IMR-90 (cell line): ENCODE measurements at regions not wholly inside any gene's neighbourhood (a gene's known extent, or its start where the extent isn't known, plus 50 kb on each side); places are given as distances from the start of the nearest gene placed in this dataset.

Source experiments
- ATAC-seq: fragments of 200-7000 bp; cut with Tn5 transposase; 2 replicates; pipeline ENCODE4 v1.9.1; 2020; ENCODE audit warnings: low read depth, mild to moderate bottlenecking, moderate library complexity
- BruUV-seq: library from RNA; stranded (reverse); fragments of 400-500 nt; replicated peaks from 2 replicates; lab custom pipeline; 2021; lab: Mats Ljungman, UMichigan
- CTCF ChIA-PET: fragments of 300-600 bp; formaldehyde crosslinking; extraction: SDS; loops from one replicate; lab custom pipeline; 2021; ENCODE audit warnings: antibody characterized with exemption; lab: Yijun Ruan, JAX
- POLR2A ChIA-PET: fragments of 300-600 bp; sonication (Branson Sonifier 250); formaldehyde crosslinking; loops from one replicate; lab custom pipeline; 2022; ENCODE audit warnings: antibody characterized with exemption; ENCODE audit not compliant: unreplicated experiment; lab: Charles Lee
- DNase-seq: peaks from one replicate; pipeline ENCODE4 v3.0.0; 2013
- H2AFZ ChIP-seq: replicated peaks from 2 replicates; pipeline ENCODE3; 2013; ENCODE audit warnings: low read length, mild to moderate bottlenecking; ENCODE audit not compliant: poor library complexity
- H2AK5ac ChIP-seq: 2 replicates; pipeline ENCODE4 v1.6.1; 2013; ENCODE audit warnings: low read depth, low read length, inconsistent platforms
- H2AK9ac ChIP-seq: replicated peaks from 2 replicates; pipeline ENCODE3; 2013; ENCODE audit warnings: mild to moderate bottlenecking, low read depth, low read length, moderate library complexity; ENCODE audit not compliant: poor library complexity
- H2BK120ac ChIP-seq: 2 replicates; pipeline ENCODE4 v1.6.1; 2013; ENCODE audit warnings: low read depth, low read length, inconsistent platforms
- H2BK15ac ChIP-seq: 3 replicates; pipeline ENCODE4 v1.6.1; 2013; ENCODE audit warnings: low read depth, low read length, inconsistent platforms
- H2BK20ac ChIP-seq: 2 replicates; pipeline ENCODE4 v1.6.1; 2013; ENCODE audit warnings: low read depth, mild to moderate bottlenecking, inconsistent platforms, low read length, moderate library complexity
- H2BK5ac ChIP-seq: 2 replicates; pipeline ENCODE4 v1.6.1; 2013; ENCODE audit warnings: mild to moderate bottlenecking, low read depth, low read length, inconsistent platforms; ENCODE audit not compliant: poor library complexity, severe bottlenecking
- H3K14ac ChIP-seq: replicated peaks from 2 replicates; pipeline ENCODE4 v1.6.1; 2013; ENCODE audit warnings: low read depth, low read length, inconsistent platforms
- H3K18ac ChIP-seq: 2 replicates; pipeline ENCODE4 v1.6.1; 2013; ENCODE audit warnings: low read depth, low read length, control low read depth
- H3K23ac ChIP-seq: 2 replicates; pipeline ENCODE4 v1.6.1; 2013; ENCODE audit warnings: low read depth, low read length, inconsistent platforms
- H3K27ac ChIP-seq: 2 replicates; pipeline ENCODE4 v1.5.1; 2013; ENCODE audit warnings: mild to moderate bottlenecking, control low read depth, low read length; ENCODE audit not compliant: insufficient read depth
- H3K27me3 ChIP-seq: 2 replicates; pipeline ENCODE4 v1.6.1; 2013; ENCODE audit warnings: low read length; ENCODE audit not compliant: control insufficient read depth, insufficient read depth
- H3K36me3 ChIP-seq: 2 replicates; pipeline ENCODE4 v1.6.1; 2013; ENCODE audit warnings: low read length, mixed read lengths; ENCODE audit not compliant: control insufficient read depth, insufficient read depth
- H3K4ac ChIP-seq: 2 replicates; pipeline ENCODE4 v1.6.1; 2013; ENCODE audit warnings: low read depth, low read length, inconsistent platforms
- H3K4me1 ChIP-seq: 2 replicates; pipeline ENCODE4 v1.6.1; 2013; ENCODE audit warnings: low read length, mixed read lengths; ENCODE audit not compliant: control insufficient read depth, insufficient read depth
- H3K4me2 ChIP-seq: 2 replicates; pipeline ENCODE4 v1.6.1; 2013; ENCODE audit warnings: low read depth, mild to moderate bottlenecking, control low read depth, low read length, moderate library complexity
- H3K4me3 ChIP-seq: 2 replicates; pipeline ENCODE4 v1.5.1; 2013; ENCODE audit warnings: low read depth, mild to moderate bottlenecking, control low read depth, low read length, moderate library complexity; ENCODE audit not compliant: insufficient read depth
- H3K56ac ChIP-seq: 2 replicates; pipeline ENCODE4 v1.6.1; 2013; ENCODE audit warnings: low read length, inconsistent platforms; ENCODE audit not compliant: insufficient read depth; ENCODE audit errors: extremely low read depth
- H3K79me1 ChIP-seq, 2 experiments: 2 replicates each; pipeline ENCODE4 v1.6.1; 2013; ENCODE audit warnings: low read length in 2 of 2, inconsistent platforms in 1 of 2, low read depth in 1 of 2
- H3K9ac ChIP-seq: 2 replicates; pipeline ENCODE4 v1.6.1; 2013; ENCODE audit warnings: low read depth, low read length, control low read depth
- H3K9me1 ChIP-seq: 2 replicates; pipeline ENCODE4 v1.6.1; 2013; ENCODE audit warnings: low read length, inconsistent platforms; ENCODE audit not compliant: insufficient read depth
- H3K9me3 ChIP-seq: 2 replicates; pipeline ENCODE4 v1.6.1; 2013; ENCODE audit warnings: low read length; ENCODE audit not compliant: control insufficient read depth, insufficient read depth
- H4K20me1 ChIP-seq: 2 replicates; pipeline ENCODE4 v1.6.1; 2013; ENCODE audit warnings: low read length, inconsistent platforms; ENCODE audit not compliant: insufficient read depth
- H4K5ac ChIP-seq: 2 replicates; pipeline ENCODE4 v1.6.1; 2013; ENCODE audit warnings: mild to moderate bottlenecking, low read depth, low read length, control low read depth
- H4K8ac ChIP-seq, 2 experiments: 2 replicates each; pipeline ENCODE4 v1.6.1; 2013; ENCODE audit warnings: low read depth in 2 of 2, low read length in 2 of 2, control low read depth in 1 of 2, inconsistent platforms in 1 of 2
- H4K91ac ChIP-seq: 2 replicates; pipeline ENCODE4 v1.6.1; 2013; ENCODE audit warnings: low read depth, low read length, inconsistent platforms; ENCODE audit not compliant: insufficient read depth
- BHLHE40 ChIP-seq: fragments of 150-350 bp; IDR thresholded peaks from 2 replicates; pipeline ENCODE4 v1.6.1; 2016; ENCODE audit warnings: mild to moderate bottlenecking, low read depth, low read length
- ELK1 ChIP-seq: fragments of 150-350 bp; IDR thresholded peaks from 2 replicates; pipeline ENCODE4 v1.6.1; 2016; ENCODE audit warnings: low read depth, mild to moderate bottlenecking, low read length, moderate library complexity, borderline replicate concordance
- MAZ ChIP-seq: IDR thresholded peaks from 2 replicates; pipeline ENCODE4 v1.6.1; 2012; ENCODE audit warnings: low read depth, mild to moderate bottlenecking, low read length, improper control_type of control experiment, moderate library complexity, borderline replicate concordance
- WGBS, 2 experiments: methylation state at CpG; one replicate each; pipeline versions ENCODE4 v1.1.5 to v1.1.7; 2013; ENCODE audit warnings: missing lambda C conversion rate in 2 of 2; ENCODE audit not compliant: insufficient read length in 1 of 2; ENCODE audit errors: extremely low coverage in 2 of 2; 5-methylcytosine and 5-hydroxymethylcytosine counted together
- dilution Hi-C: fragments of 300-500 bp; cut with HindIII; formaldehyde crosslinking; loops from one replicate; pipeline ENCODE4 v1.14.3; 2018; ENCODE audit warnings: low sequenced_read_pairs; ENCODE audit not compliant: unreplicated experiment
- in situ Hi-C: fragments of 300-500 bp; cut with MboI; formaldehyde crosslinking; loops from 3 replicates; pipeline ENCODE4 v1.14.3; 2019; ENCODE audit warnings: low sequenced_read_pairs, inconsistent platforms, mixed read lengths
- intact Hi-C: fragments of 100-400 bp; cut with micrococcal nuclease; formaldehyde crosslinking; loops from 2 replicates; pipeline ENCODE4 v1.10.0; 2022

DNA sequence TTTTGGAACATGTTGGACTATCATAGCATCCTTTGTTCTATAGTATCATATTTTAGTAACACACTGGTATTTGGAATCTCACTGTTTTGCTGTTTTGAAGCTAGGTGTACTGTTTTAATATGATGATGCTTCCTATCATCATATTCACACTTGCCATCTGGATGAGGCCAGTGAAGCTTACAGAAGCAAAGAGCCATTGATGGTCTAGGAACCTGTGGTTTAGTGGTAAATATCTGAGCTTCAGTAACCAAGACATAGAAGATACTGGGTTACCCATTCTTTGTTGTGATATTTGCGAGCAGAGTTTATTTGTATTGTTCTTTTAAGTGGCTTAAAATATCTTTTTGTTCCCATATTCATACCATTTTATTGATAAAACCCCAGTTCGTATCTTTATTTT, 304.1 kb downstream of the SATB1 start:
- dilution Hi-C loops (no loop called here), in situ Hi-C loops (loop anchor here (25.0 kb wide), 1 partner anchor 484 kb away; no protein-coding TSS in a partner anchor), intact Hi-C loops (no loop called here)
- Histone ChIP-seq H2AK5ac (no peak overlapping the region), H3K9me3 (no peaks in the 10 kb centered on the region), H4K8ac (no peak overlapping the region), H3K4me2 (no peak overlapping the region), H3K18ac (no peak overlapping the region), H3K9me1 (no peaks in the 10 kb centered on the region), H2BK5ac (no peak overlapping the region), H3K27me3 (no peaks in the 10 kb centered on the region), H2BK120ac (no peak overlapping the region), H3K56ac (no peak overlapping the region), H3K36me3 (no peaks in the 10 kb centered on the region), H4K20me1 (no peaks in the 10 kb centered on the region), H2AFZ (no peak overlapping the region), H4K91ac (no peak overlapping the region), H3K14ac (no peak overlapping the region), H2BK15ac (no peak overlapping the region), H3K4me1 (peaks cover 2% of the 10 kb centered on the region), H3K4me3 (no peak overlapping the region), H3K27ac (no peak overlapping the region), H4K5ac (no peak overlapping the region), H2BK20ac (no peak overlapping the region), H2AK9ac (no peak overlapping the region), H3K79me1 (no peaks in the 10 kb centered on the region), H3K23ac (no peak overlapping the region), H3K4ac (no peak overlapping the region), H3K9ac (no peak overlapping the region)
- ChIA-PET CTCF (interaction anchor here (1.4 kb wide), 1 partner anchor 9 kb away, joined by 4 read pairs; no protein-coding TSS in a partner anchor), POLR2A (no interaction called here)
- no peak for TF ChIP-seq MAZ
- TF ChIP-seq BHLHE40, result no peak
- no peak for TF ChIP-seq ELK1
- ATAC-seq (no peak), DNase-seq (no peak)
- BruUV-seq, result no TSS peak
- WGBS, 2 experiments, result no CpG with 5 or more reads among the region's 2 CpGs
